GM18861 (cell line): ENCODE measurements at regions not wholly inside any gene's neighbourhood (a gene's known extent, or its start where the extent isn't known, plus 50 kb on each side); places are given as distances from the start of the nearest gene placed in this dataset.

Experiments
- ATAC-seq: cut with Tn5 transposase; IDR thresholded peaks from one replicate; pipeline ENCODE4 v1.9.1; 2021; ENCODE audit not compliant: unreplicated experiment

- ATAC-seq, result no peak
Observed at GRCh38 chr6:2505624-2506023, 245.1 kb downstream of the MYLK4 start.

GRCh38 chr6:2504495-2505064 lies 246.1 kb downstream of the MYLK4 start:
- ATAC-seq, result no peak

GRCh38 chr6:2503816-2504494 lies 246.8 kb downstream of the MYLK4 start:
- ATAC-seq, result no peak

GRCh38 chr6:2502998-2503674 lies 247.6 kb downstream of the MYLK4 start:
- no peak for ATAC-seq

- no peak for ATAC-seq
Observed at GRCh38 chr6:2502096-2502997, 248.4 kb downstream of the MYLK4 start.

- no peak for ATAC-seq
Observed at GRCh38 chr6:2497922-2498623, 252.6 kb downstream of the MYLK4 start.

GRCh38 chr6:2496291-2496690 lies 250.9 kb upstream of the GMDS start:
- ATAC-seq, result no peak

GRCh38 chr6:2492686-2493523 lies 247.5 kb upstream of the GMDS start:
- ATAC-seq, result no peak

GRCh38 chr6:2491137-2491536 lies 245.7 kb upstream of the GMDS start:
- no peak for ATAC-seq

GRCh38 chr6:2488578-2488977 lies 243.2 kb upstream of the GMDS start:
- no peak for ATAC-seq

GRCh38 chr6:2485116-2485515 lies 239.7 kb upstream of the GMDS start:
- ATAC-seq, result no peak

- ATAC-seq, result no peak
Observed at GRCh38 chr6:2482773-2483172, 237.4 kb upstream of the GMDS start.

- ATAC-seq, result no peak
Observed at GRCh38 chr6:2481307-2481706, 235.9 kb upstream of the GMDS start.

GRCh38 chr6:2480267-2480966 lies 235.0 kb upstream of the GMDS start:
- ATAC-seq, result no peak

- ATAC-seq, result no peak
Observed at GRCh38 chr6:2478200-2478599, 232.8 kb upstream of the GMDS start.

- ATAC-seq, result no peak
Observed at GRCh38 chr6:2477666-2478065, 232.3 kb upstream of the GMDS start.

- ATAC-seq, result no peak
Observed at GRCh38 chr6:2477250-2477649, 231.8 kb upstream of the GMDS start.

- ATAC-seq, result no peak
Observed at GRCh38 chr6:2476376-2476775, 231.0 kb upstream of the GMDS start.

GRCh38 chr6:2471472-2471871 lies 226.1 kb upstream of the GMDS start:
- no peak for ATAC-seq
